ENCODE measurements at regions not wholly inside any gene's neighbourhood (a gene's known extent, or its start where the extent isn't known, plus 50 kb on each side); places are given as distances from the start of the nearest gene placed in this dataset.

- no peak for DNase-seq
These were observed 98.0 kb downstream of the ARL4A start for GRCh38 chr7:12785473-12785872.

- DNase-seq, result no peak
These were observed 99.1 kb downstream of the ARL4A start for GRCh38 chr7:12786494-12786893.

DNA sequence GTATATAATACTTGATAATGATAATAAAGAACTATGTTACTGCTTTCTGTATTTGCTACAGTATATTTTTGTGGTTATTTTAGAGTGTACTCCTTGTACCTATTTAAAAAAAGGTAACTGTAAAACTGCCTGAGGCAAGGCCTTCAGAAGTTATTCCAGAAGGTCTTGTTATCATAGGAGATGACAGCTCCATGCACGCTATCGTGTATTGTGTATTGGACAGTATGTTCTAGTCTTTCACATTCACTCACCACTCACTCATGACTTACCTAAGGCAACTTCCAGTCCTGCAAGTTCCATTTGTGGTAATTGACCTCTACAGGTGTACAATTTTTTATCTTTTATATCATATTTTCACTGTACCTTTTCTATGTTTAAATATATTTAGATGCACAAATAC lies 100.7 kb downstream of the ARL4A start:
- no peak for DNase-seq

DNA sequence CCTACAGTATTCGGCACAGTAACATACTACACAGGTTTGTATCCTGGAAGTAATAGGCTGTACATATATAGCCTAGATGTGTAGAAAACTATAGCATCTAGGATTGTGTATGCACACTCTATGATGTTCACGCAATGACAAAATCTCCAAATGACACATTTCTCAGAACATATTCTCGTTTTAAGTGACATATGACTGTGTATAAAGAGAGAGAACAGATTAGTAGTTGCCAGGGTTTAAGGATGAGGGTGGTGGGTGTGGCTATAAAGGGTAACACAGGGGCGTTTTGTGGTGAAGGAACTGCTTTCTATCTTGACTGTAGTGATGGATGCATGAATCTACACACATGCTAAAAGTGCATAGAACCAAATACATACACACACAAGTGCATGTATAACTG lies 101.2 kb downstream of the ARL4A start:
- no peak for DNase-seq

DNA sequence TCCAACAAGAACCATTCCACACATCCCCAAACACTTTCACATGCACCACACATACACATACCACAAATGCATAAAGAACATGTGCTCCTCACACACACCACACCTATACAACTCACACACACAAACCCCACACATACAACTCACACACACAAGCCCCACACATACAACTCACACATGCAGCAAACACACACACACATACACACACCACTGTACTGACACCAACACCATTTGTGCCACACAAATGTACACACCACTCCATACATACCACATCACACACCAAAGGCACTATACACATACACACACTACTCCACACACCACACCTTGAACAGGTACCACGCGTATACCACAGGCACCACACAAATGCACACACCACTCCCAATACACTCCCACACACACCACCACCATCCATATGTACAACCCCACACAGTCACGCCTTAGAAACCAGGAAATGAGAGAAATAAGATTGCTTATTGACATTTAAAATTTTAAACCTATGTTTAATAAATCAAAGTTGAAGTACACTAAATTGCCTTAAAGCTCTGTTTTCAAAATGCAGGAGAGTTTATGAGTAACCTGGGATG lies 107.4 kb downstream of the ARL4A start:
- no peak for DNase-seq

DNA sequence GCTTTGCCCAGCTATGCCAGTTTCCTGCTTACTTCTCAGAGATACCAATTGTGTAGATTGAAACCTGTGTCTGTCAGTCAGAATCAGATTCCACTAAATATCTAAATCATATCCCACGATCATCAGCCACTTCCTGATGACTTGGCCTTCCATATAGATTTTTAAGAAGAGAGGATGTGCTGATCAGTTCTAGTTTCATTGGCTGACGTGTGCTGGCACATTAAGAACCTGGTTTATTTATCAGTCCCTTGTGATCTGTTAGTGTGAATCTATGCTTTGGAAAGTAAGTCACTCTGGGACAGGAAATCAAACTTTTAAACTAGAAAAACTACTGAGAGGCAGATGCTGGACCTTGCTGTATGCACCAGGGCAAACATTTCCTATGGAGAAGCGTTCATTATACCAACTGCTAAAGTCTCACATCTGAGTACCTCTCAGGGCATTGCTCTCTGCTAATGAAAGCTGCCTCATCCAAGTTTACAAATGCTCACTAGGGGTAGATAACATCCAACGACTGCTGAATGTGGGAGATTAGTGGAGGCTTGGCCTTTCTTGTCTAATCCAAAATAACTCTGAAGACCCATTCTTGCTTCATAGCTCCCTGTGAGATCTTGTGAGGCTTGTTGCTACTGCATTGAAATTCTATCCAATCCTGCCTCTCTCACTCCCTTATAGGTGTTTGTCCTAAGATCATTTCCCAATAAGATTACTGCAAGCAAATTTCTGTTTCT lies 109.1 kb downstream of the ARL4A start:
- no peak for DNase-seq

DNA sequence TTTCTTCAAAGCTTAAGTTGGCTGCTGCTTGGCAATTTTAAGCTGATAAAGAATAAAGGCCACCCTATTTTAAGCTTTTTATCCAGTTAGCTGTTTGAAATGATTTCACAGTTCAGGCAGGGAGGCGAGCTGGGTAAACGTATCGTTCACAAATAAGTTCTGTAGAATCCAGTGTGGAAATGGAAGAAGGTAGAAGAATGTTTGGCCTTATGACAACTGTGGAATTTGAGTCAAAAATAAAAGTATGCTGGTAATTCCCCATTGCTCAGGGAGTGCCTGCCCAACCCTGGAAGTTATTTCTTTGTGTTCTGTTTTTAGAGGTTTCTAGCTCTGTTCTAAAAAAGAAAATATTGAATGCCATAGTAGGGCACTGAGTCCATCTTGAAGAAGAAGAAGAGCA lies 113.1 kb downstream of the ARL4A start:
- no peak for DNase-seq

DNA sequence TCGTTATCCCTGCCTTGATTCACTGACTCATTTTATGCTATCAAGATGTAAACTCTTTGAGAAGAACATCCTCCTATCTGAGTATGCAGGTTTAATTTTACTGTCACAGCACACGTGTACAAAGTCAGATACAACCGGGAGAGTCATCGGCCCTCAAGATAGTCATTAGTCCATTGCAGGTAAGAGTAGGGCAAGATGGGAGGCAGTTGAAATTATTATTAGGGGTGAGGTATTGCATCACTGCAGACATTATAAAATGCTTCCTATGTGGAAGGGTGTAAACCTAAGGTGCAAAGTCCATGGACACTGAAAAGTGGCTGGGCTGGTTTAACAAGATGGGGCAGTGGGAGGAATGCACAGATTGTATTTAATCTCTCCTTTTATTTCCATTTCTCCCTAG lies 113.7 kb downstream of the ARL4A start:
- DNase-seq, result no peak

- DNase-seq, result no peak
These were observed 114.6 kb downstream of the ARL4A start for GRCh38 chr7:12802070-12802469.

DNA sequence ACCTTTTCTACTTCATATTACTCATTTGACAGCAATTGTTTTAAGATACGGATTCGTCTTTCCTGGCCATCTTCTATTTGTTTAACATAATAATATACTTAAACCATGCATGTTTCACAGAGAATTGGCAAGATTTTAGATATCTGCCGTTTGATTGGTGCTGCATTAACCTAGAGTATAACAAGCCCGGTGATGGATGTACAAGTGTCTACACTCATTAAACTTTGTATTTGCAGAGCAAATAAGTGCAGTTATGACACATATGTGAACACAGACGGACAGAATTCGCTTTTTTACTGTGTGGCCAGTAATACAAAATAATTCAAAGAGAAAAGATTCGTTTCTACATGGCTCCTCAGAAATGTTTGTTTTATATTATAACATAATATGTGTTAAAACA lies 116.1 kb downstream of the ARL4A start:
- DNase-seq, result no peak

- DNase-seq, result no peak
These were observed 118.1 kb downstream of the ARL4A start for GRCh38 chr7:12805518-12805928.

DNA sequence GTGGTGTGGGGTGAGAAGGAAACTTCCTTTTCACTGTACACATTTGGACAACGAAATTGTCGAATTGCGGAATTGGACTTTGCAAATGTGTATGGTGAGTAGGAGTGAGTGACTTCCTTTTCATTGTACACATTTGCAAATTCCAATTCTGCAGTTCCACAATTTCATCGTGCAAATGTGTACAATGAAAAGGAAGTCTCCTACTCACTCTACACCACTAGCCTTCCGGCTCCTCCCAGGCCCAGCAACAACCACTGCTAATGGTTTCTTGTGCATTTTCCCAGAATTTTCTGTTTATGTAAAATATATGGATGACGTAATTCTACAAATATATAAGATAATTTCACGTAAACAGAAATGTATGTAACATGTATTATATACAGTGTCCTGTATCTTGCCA lies 118.5 kb downstream of the ARL4A start:
- no peak for DNase-seq

DNA sequence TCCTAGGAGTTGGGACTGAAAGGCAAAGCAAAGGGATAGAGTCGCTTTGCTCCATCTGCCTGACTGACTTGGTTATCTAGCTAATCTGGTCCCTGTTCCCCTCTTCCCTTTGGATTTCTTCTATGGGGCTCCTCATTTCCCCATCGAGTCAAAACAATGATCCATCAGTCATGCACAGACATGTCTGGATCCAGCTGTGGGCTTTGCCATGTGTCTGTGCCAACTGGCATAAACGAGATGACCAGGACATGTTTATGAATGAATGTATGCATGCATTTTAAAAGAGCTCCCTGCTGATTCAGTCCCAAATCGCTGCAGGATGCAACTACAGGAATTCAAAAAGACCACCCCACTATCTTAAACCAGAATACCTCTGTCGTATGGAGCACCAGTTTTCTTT lies 122.0 kb downstream of the ARL4A start:
- no peak for DNase-seq

DNA sequence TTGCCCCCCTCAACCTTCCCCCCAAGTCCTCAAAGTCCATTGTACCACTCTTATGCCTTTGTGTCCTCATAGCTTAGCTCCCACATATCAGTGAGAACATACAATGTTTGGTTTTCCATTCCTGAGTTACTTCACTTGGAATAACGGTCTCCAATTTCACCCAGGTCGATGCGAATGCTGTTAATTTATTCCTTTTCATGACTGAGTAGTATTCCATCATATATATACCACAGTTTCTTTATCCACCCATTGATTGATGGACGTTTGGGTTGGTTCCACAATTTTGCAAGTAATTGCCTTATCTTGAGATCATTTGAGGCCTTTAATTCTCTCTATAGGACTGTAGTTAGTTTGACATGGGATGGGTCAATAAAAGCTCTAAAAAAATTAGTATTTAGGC lies 124.7 kb downstream of the ARL4A start:
- no peak for DNase-seq

DNA sequence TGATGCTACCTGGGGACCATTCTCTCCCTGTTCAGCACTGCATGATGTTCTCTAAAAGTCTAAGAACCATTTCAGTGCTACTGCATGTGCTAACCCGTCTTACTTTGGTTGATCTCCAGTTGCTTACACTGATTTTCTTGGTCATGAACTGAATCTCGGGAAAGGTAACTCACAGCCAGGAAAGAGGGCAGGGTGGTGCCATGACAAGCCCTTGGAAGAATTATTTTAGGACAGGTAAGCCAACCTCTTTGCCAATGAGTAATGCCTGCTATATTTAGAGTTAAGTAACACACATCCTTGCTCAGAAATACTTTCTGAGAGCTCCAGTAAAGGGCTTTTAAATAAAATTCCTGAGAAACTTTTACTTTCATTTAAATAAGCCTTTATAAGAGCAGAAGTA lies 126.7 kb downstream of the ARL4A start:
- DNase-seq, result no peak

- DNase-seq, result no peak
These were observed 127.4 kb downstream of the ARL4A start for GRCh38 chr7:12814828-12815227.

GRCh38 chr7:12815426-12815825 lies 128.0 kb downstream of the ARL4A start:
- DNase-seq, result no peak

DNA sequence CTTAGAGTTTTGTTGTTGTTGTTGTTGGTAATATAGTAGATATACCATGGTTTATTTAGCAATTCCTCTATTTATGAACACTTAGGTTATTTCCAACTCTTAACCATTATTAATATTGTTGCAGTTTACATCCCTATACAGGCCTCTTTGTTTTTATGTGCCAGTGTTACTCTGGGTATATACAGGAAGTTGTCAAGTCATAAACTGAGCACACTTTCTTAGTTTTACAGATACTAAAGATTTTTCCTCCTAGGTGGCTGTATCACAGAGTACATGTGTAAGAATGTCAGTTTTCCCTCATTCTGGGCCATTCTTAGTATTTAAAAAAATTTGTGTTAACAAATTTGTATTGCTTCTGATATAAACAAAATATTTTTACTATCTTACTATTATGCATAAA lies 128.4 kb downstream of the ARL4A start:
- no peak for DNase-seq

DNA sequence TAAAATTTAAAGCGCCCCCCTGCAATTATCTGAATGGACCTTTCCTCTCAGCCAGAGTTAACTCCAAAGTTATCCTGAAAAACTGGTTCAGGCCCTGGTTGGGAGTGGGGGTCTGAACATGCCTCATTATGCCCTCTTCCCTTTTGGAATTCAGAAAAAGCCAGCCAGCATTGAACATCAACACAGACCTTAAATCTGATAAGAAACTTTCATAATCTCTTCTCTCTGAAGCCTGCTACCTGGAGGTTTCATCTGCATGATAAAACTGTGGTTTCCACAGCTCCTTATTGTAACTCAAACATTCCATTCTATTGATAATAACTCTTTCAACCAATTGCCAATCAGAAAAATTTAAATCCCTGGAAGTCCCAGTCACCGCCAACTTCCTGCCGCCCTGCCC lies 133.3 kb downstream of the ARL4A start:
- DNase-seq, result no peak

- no peak for DNase-seq
These were observed 134.3 kb downstream of the ARL4A start for GRCh38 chr7:12821746-12822145.

- no peak for DNase-seq
These were observed 138.6 kb downstream of the ARL4A start for GRCh38 chr7:12826079-12826478.

GRCh38 chr7:12827219-12827821 lies 139.9 kb downstream of the ARL4A start:
- DNase-seq, result no peak

GRCh38 chr7:12827920-12828319 lies 140.5 kb downstream of the ARL4A start:
- no peak for DNase-seq

DNA sequence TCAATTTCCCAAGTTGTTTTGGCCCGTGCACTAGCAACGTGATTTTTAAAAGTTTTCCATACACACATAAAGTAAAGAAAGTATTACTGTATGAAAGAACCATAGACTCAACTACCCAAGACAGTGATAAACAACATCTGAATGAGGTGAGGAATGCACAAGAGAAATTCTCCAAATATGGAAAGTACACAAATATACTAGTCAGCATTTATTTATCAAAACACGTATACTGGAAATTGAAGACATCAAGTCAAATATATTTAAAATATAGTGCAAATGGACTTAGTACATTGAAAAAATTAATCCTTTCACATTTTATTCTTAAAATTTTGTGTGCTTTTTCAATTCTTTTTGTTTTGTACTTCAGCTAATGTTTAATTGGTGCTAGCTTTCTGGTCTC lies 143.6 kb downstream of the ARL4A start:
- DNase-seq, result no peak

- no peak for DNase-seq
These were observed 146.4 kb downstream of the ARL4A start for GRCh38 chr7:12833829-12834228.

All from midbrain (tissue), 1 donor.